IPS-15b (cell line): ENCODE measurements at regions not wholly inside any gene's neighbourhood (a gene's known extent, or its start where the extent isn't known, plus 50 kb on each side); places are given as distances from the start of the nearest gene placed in this dataset.

ENCODE experiments used
- H3K27me3 ChIP-seq: one replicate; pipeline ENCODE4 v1.6.1; 2013; ENCODE audit warnings: low read length; ENCODE audit not compliant: control insufficient read depth, insufficient read depth
- H3K36me3 ChIP-seq: one replicate; pipeline ENCODE4 v1.6.1; 2013; ENCODE audit warnings: low read length; ENCODE audit not compliant: control insufficient read depth, insufficient read depth
- H3K4me1 ChIP-seq: one replicate; pipeline ENCODE4 v1.6.1; 2013; ENCODE audit warnings: mild to moderate bottlenecking, low read length; ENCODE audit not compliant: control insufficient read depth, insufficient read depth
- H3K4me3 ChIP-seq: one replicate; pipeline ENCODE4 v1.5.1; 2013; ENCODE audit warnings: low read depth, low read length
- H3K9ac ChIP-seq: one replicate; pipeline ENCODE4 v1.6.1; 2013; ENCODE audit warnings: low read depth, mild to moderate bottlenecking, low read length
- H3K9me3 ChIP-seq: one replicate; pipeline ENCODE4 v1.6.1; 2013; ENCODE audit warnings: mild to moderate bottlenecking, low read length; ENCODE audit not compliant: control insufficient read depth, insufficient read depth

GRCh38 chr18:47311585-47311984 lies 60.1 kb upstream of the SKOR2 start:
- Histone ChIP-seq H3K36me3 (no peaks in the 10 kb centered on the region), H3K9me3 (no peaks in the 10 kb centered on the region), H3K4me1 (no peaks in the 10 kb centered on the region), H3K27me3 (no peaks in the 10 kb centered on the region), H3K4me3 (no peak overlapping the region), H3K9ac (no peak overlapping the region)
